ENCODE measurements at regions not wholly inside any gene's neighbourhood (a gene's known extent, or its start where the extent isn't known, plus 50 kb on each side); places are given as distances from the start of the nearest gene placed in this dataset.

DNA sequence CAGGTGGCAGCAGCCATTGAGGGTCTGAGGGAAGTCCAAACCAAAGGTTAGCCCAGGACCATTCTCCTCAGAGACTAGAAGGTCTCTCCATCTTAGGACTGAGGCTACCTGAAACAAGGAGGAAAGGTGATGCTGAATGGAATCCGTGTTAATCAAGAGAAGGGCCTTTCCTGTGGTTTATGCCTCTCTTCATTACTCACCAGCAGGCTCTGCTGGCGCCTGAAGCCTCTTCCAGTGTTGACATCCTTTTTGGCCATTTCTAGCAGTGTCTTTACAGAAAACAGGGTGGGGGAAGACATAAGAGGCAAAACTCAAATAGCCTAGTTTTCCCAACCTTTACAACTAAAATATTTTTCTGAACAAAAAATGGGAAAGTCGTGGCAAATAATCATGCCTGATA, 98.0 kb downstream of the ENC1 start:
- DNase-seq (ENCODE audit: low spot score) = no peak
- H3K27ac Mint-ChIP-seq (ENCODE audit: unreplicated experiment) = no peak overlapping the region
- no peak overlapping the region for H3K4me3 Mint-ChIP-seq (ENCODE audit: unreplicated experiment)
- no peaks in the 10 kb centered on the region for H3K9me3 Mint-ChIP-seq (ENCODE audit: unreplicated experiment)
- peaks cover 47% of the 10 kb centered on the region for H3K4me1 Mint-ChIP-seq (ENCODE audit: unreplicated experiment)
- H3K36me3 Mint-ChIP-seq (ENCODE audit: low read depth, unreplicated experiment) = no peaks in the 10 kb centered on the region
- TF ChIP-seq, protein P1, sequence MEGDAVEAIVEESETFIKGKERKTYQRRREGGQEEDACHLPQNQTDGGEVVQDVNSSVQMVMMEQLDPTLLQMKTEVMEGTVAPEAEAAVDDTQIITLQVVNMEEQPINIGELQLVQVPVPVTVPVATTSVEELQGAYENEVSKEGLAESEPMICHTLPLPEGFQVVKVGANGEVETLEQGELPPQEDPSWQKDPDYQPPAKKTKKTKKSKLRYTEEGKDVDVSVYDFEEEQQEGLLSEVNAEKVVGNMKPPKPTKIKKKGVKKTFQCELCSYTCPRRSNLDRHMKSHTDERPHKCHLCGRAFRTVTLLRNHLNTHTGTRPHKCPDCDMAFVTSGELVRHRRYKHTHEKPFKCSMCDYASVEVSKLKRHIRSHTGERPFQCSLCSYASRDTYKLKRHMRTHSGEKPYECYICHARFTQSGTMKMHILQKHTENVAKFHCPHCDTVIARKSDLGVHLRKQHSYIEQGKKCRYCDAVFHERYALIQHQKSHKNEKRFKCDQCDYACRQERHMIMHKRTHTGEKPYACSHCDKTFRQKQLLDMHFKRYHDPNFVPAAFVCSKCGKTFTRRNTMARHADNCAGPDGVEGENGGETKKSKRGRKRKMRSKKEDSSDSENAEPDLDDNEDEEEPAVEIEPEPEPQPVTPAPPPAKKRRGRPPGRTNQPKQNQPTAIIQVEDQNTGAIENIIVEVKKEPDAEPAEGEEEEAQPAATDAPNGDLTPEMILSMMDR (IDR thresholded peaks at IDR 0.05; ENCODE audit: unreplicated experiment) = no peak
- H3K27me3 Mint-ChIP-seq (ENCODE audit: unreplicated experiment) = peaks cover 1% of the 10 kb centered on the region

GRCh38 chr5:74541381-74541781, 99.1 kb downstream of the ENC1 start:
- Mint-ChIP-seq H3K4me3 (ENCODE audit: unreplicated experiment) (no peak overlapping the region), H3K4me1 (ENCODE audit: unreplicated experiment) (peaks cover 47% of the 10 kb centered on the region), H3K9me3 (ENCODE audit: unreplicated experiment) (no peaks in the 10 kb centered on the region), H3K27me3 (ENCODE audit: unreplicated experiment) (peaks cover 1% of the 10 kb centered on the region), H3K27ac (ENCODE audit: unreplicated experiment) (no peak overlapping the region), H3K36me3 (ENCODE audit: low read depth, unreplicated experiment) (no peaks in the 10 kb centered on the region)
- DNase-seq (ENCODE audit: low spot score) = no peak
- TF ChIP-seq, protein P1 (IDR thresholded peaks at IDR 0.05; ENCODE audit: unreplicated experiment) = no peak

DNA sequence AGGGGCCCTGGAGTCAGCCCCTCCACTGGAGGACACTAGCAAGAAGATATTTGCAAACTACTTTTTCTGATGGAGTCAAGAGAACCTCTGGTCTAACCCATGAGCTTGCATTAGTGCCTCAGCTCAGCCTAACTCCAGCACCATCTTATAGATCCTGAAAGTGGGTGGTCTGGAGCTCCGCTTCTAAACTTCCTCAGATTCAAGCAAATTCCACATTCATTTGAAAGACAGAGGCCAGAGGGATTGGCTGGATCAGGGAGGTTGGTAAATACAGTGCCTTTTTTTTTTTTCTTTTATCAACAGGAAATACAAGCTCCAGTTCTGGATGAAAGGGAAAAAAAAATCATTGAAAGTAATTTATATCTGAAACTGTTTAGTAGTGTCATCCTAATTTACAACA, 99.9 kb downstream of the ENC1 start:
- H3K27me3 Mint-ChIP-seq (ENCODE audit: unreplicated experiment) = peaks cover 1% of the 10 kb centered on the region

DNA sequence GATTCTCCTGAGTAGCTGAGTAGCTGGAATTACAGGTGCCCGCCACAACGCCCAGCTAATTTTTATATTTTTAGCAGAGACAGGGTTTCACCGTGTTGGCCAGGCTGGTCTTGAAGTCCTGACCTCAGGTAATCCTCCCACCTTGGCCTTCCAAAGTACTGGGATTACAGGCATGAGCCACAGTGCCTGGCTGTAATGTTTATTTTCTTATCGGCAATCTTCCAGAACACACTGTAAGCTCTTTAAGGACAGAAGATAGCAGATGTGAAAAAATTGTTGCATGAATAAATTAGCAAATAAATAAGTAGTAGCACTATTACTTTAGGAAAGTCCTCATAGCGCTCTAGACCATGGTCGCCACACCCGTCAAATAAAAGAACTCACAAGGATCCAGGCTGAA, 100.5 kb downstream of the ENC1 start:
- no peaks in the 10 kb centered on the region for H3K36me3 Mint-ChIP-seq (ENCODE audit: low read depth, unreplicated experiment)
- no peak overlapping the region for H3K4me3 Mint-ChIP-seq (ENCODE audit: unreplicated experiment)
- TF ChIP-seq, protein P1 (IDR thresholded peaks at IDR 0.05; ENCODE audit: unreplicated experiment) = no peak
- DNase-seq (ENCODE audit: low spot score) = no peak
- H3K4me1 Mint-ChIP-seq (ENCODE audit: unreplicated experiment) = peaks cover 50% of the 10 kb centered on the region
- no peaks in the 10 kb centered on the region for H3K9me3 Mint-ChIP-seq (ENCODE audit: unreplicated experiment)
- H3K27me3 Mint-ChIP-seq (ENCODE audit: unreplicated experiment) = peaks cover 1% of the 10 kb centered on the region
- H3K27ac Mint-ChIP-seq (ENCODE audit: unreplicated experiment) = no peak overlapping the region

More for the DNA sequence above, 99.9 kb downstream of the ENC1 start:
- Mint-ChIP-seq H3K4me1 (ENCODE audit: unreplicated experiment) (peaks cover 49% of the 10 kb centered on the region), H3K9me3 (ENCODE audit: unreplicated experiment) (no peaks in the 10 kb centered on the region), H3K27ac (ENCODE audit: unreplicated experiment) (no peak overlapping the region), H3K4me3 (ENCODE audit: unreplicated experiment) (no peak overlapping the region), H3K36me3 (ENCODE audit: low read depth, unreplicated experiment) (no peaks in the 10 kb centered on the region)
- no peak for DNase-seq (ENCODE audit: low spot score)
- TF ChIP-seq, protein P1 (IDR thresholded peaks at IDR 0.05; ENCODE audit: unreplicated experiment) = no peak

DNA sequence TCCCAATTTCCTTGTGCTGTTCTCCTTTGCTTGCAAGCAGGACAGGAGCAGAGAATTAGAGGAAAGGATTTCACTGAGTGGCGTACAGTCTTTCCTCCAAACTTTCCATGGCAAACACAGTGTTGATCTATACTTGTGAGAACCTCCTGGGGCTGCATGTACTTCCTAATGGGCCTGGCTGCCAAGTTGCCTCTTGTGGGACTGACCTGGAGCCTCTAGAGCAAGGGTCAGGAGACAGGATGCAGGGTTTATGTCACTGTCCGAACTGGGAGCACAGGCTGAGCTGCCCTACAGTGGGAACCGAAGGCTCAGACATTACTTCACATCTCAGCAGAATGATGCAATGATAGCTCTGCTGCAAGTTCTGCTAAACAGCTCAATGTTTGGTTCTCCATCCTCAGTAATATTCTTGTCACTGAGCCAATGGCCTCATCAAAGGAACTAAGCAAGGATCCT, 102.3 kb downstream of the ENC1 start:
- H3K4me1 Mint-ChIP-seq (ENCODE audit: unreplicated experiment) = peaks cover 36% of the 10 kb centered on the region
- peak overlapping the region; percentile 7 for H3K27ac Mint-ChIP-seq (ENCODE audit: unreplicated experiment)
- H3K36me3 Mint-ChIP-seq (ENCODE audit: low read depth, unreplicated experiment) = peaks cover 6% of the 10 kb centered on the region
- TF ChIP-seq, protein P1 (IDR thresholded peaks at IDR 0.05; ENCODE audit: unreplicated experiment) = no peak
- H3K27me3 Mint-ChIP-seq (ENCODE audit: unreplicated experiment) = peaks cover 1% of the 10 kb centered on the region
- H3K4me3 Mint-ChIP-seq (ENCODE audit: unreplicated experiment) = no peak overlapping the region
- no peaks in the 10 kb centered on the region for H3K9me3 Mint-ChIP-seq (ENCODE audit: unreplicated experiment)
- DNase-seq (ENCODE audit: low spot score) = peak; percentile 17

Measured in endothelial cell (in vitro differentiated cells).